ENCODE measurements at regions not wholly inside any gene's neighbourhood (a gene's known extent, or its start where the extent isn't known, plus 50 kb on each side); places are given as distances from the start of the nearest gene placed in this dataset.

DNA sequence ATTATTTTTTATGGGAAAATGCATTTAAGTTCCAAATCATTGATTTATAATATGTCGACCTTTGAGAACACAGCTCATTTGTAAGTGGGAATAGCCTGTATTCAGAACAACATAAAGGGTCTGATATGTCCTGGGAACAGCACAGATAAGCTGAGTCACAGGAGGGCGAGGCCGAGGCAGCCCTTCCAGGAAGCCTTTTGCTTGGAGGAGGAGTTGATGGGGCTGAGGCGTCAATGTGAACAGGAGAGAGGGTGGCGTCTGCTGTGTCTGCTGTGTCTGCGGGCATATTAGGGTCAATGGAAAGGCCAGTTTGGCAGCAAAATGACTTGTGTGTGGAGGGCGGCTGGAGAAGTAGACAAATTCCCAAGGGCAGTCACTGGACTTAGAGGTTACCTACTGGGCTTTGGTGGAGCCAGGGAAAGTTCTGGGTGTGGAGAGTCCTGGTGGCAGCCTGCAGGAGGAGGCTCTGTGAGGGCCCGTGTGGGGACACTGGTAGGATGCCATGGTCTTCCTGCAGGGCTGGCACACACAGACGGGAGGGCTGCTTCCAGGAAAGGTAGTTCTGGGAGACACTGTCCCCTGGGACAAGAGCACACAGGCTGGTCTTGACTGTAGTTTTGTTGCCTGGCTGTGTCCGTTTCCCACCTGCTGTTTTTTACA, 128.1 kb downstream of the GLI2 start (continued):
- TF ChIP-seq, protein P1, sequence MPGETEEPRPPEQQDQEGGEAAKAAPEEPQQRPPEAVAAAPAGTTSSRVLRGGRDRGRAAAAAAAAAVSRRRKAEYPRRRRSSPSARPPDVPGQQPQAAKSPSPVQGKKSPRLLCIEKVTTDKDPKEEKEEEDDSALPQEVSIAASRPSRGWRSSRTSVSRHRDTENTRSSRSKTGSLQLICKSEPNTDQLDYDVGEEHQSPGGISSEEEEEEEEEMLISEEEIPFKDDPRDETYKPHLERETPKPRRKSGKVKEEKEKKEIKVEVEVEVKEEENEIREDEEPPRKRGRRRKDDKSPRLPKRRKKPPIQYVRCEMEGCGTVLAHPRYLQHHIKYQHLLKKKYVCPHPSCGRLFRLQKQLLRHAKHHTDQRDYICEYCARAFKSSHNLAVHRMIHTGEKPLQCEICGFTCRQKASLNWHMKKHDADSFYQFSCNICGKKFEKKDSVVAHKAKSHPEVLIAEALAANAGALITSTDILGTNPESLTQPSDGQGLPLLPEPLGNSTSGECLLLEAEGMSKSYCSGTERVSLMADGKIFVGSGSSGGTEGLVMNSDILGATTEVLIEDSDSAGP (CRISPR knock-in tag; IDR thresholded peaks at IDR 0.05; ENCODE audit: borderline replicate concordance), result no peak
- TF ChIP-seq SOX13 (IDR thresholded peaks at IDR 0.05) (no peak), SOX13 (CRISPR knock-in tag; conservative IDR thresholded peaks at IDR 0.05 in 1 of 2, IDR thresholded peaks at IDR 0.05 in 1 of 2) (no peak), MZF1 (CRISPR knock-in tag; IDR thresholded peaks at IDR 0.05; ENCODE audit: borderline replicate concordance) (no peak), ZNF224 (CRISPR knock-in tag; IDR thresholded peaks at IDR 0.05) (no peak), CCAR2 (optimal IDR thresholded peaks at IDR 0.05; ENCODE audit: low read depth, low read length) (no peak), ZNF326 (CRISPR knock-in tag; IDR thresholded peaks at IDR 0.05; ENCODE audit: borderline replicate concordance) (no peak), PRPF4 (IDR thresholded peaks at IDR 0.05; ENCODE audit: low read depth, low read length, poor library complexity, severe bottlenecking) (no peak)
- TF ChIP-seq, protein P2, sequence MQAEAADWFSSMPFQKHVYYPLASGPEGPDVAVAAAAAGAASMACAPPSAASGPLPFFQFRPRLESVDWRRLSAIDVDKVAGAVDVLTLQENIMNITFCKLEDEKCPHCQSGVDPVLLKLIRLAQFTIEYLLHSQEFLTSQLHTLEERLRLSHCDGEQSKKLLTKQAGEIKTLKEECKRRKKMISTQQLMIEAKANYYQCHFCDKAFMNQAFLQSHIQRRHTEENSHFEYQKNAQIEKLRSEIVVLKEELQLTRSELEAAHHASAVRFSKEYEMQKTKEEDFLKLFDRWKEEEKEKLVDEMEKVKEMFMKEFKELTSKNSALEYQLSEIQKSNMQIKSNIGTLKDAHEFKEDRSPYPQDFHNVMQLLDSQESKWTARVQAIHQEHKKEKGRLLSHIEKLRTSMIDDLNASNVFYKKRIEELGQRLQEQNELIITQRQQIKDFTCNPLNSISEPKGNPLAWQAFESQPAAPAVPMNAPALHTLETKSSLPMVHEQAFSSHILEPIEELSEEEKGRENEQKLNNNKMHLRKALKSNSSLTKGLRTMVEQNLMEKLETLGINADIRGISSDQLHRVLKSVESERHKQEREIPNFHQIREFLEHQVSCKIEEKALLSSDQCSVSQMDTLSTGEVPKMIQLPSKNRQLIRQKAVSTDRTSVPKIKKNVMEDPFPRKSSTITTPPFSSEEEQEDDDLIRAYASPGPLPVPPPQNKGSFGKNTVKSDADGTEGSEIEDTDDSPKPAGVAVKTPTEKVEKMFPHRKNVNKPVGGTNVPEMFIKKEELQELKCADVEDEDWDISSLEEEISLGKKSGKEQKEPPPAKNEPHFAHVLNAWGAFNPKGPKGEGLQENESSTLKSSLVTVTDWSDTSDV (CRISPR knock-in tag; IDR thresholded peaks at IDR 0.05), result no peak
- TF ChIP-seq, protein P3, sequence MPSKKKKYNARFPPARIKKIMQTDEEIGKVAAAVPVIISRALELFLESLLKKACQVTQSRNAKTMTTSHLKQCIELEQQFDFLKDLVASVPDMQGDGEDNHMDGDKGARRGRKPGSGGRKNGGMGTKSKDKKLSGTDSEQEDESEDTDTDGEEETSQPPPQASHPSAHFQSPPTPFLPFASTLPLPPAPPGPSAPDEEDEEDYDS (CRISPR knock-in tag; IDR thresholded peaks at IDR 0.05), result no peak
- TF ChIP-seq, protein P4, sequence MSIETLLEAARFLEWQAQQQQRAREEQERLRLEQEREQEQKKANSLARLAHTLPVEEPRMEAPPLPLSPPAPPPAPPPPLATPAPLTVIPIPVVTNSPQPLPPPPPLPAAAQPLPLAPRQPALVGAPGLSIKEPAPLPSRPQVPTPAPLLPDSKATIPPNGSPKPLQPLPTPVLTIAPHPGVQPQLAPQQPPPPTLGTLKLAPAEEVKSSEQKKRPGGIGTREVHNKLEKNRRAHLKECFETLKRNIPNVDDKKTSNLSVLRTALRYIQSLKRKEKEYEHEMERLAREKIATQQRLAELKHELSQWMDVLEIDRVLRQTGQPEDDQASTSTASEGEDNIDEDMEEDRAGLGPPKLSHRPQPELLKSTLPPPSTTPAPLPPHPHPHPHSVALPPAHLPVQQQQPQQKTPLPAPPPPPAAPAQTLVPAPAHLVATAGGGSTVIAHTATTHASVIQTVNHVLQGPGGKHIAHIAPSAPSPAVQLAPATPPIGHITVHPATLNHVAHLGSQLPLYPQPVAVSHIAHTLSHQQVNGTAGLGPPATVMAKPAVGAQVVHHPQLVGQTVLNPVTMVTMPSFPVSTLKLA (IDR thresholded peaks at IDR 0.05), result no peak

Data from HepG2 (cell line).